ENCODE measurements at regions not wholly inside any gene's neighbourhood (a gene's known extent, or its start where the extent isn't known, plus 50 kb on each side); places are given as distances from the start of the nearest gene placed in this dataset.

- TF ChIP-seq POLR2AphosphoS5 (IDR thresholded peaks at IDR 0.05; ENCODE audit: low read depth, low read length), result no peak
- no peak for TF ChIP-seq HDAC6 (IDR thresholded peaks at IDR 0.05; ENCODE audit: low read depth, low read length)
Measured at GRCh38 chr5:12920527-12920926, 1016.3 kb upstream of the CTNND2 start.

Measured in H1 (cell line).